GM12875 (cell line): ENCODE measurements at regions not wholly inside any gene's neighbourhood (a gene's known extent, or its start where the extent isn't known, plus 50 kb on each side); places are given as distances from the start of the nearest gene placed in this dataset.

Source experiments
- H3K4me3 ChIP-seq: one replicate; pipeline ENCODE4 v1.5.1; 2011; ENCODE audit warnings: low read depth, low read length, control low read depth
- CTCF ChIP-seq: IDR thresholded peaks from 2 replicates; pipeline ENCODE4 v1.5.1; 2011; ENCODE audit warnings: low read depth, mild to moderate bottlenecking, control low read depth, inconsistent platforms, low read length, moderate library complexity, borderline replicate concordance; ENCODE audit not compliant: insufficient read depth

DNA sequence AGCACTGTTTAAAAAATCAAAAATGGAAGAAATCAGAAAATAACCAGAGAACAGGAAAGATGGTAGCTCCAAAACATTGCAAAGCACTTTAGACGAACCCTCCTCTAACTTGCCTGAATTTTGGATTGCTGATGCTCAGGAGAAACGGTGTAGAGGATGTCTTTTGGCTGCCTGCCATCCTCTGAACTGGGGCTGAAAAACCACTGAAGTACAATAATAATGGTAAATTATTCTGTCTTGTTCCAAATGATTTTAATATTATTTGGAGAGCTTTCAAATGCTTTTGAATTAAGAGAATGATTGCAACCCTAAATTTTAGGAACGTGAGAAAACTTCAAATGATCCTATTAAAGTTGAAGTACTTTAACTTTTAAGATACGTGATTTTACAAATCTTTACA lies 167.3 kb upstream of the SLC13A1 start:
- no peak for TF ChIP-seq CTCF
- no peak overlapping the region for H3K4me3 ChIP-seq

DNA sequence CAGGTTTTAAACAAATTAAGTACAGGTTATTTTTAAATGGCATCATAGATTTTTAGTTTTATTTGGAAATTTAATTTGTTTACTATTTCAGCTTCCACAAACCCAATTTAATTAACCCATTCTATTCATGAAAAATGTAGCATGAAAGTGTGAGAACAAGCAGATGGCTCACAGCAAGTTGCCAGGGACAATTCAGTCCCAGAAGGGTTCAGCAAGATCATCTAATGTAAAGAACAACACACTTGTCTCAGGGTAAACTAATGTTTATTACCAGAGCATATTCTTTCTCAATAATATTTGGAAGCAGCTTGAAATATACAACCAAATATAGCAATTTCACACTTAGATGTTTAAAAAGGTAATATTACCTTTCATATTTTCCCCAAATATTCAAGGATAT lies 166.9 kb upstream of the SLC13A1 start:
- no peak overlapping the region for H3K4me3 ChIP-seq
- no peak for TF ChIP-seq CTCF

GRCh38 chr7:123360631-123361030 lies 160.9 kb upstream of the SLC13A1 start:
- TF ChIP-seq CTCF = no peak
- H3K4me3 ChIP-seq = no peak overlapping the region

DNA sequence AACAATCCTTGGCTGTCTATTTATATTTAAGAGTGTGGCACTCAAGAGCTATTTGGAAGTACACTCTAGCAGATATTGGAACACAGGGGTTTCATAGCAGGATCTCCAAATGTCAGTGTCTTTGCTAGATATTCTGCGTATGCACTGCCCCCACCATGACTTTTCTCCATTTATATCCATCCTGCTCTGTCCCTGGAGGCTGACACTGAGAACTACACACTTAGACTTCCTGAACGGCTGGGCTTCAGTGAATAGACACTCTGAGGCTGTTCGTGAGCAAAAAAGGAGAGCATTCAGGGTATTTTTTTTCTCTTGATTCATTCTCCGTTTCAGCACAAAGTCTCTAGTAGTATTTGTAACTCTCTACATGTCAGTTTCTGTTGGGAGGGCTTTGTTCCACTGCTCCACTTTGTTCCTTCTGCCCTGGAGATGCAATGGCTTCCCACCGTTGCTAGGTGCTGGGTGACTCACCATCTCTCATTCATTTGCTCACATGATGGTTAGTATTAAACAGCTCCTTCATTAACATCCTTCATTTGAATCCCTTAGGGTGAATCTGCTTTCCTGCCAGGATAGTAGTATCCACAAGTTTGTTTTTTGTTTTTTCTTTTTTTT lies 155.9 kb upstream of the SLC13A1 start:
- H3K4me3 ChIP-seq = no peak overlapping the region
- no peak for TF ChIP-seq CTCF

GRCh38 chr7:123352973-123353372 lies 153.2 kb upstream of the SLC13A1 start:
- TF ChIP-seq CTCF = no peak
- no peak overlapping the region for H3K4me3 ChIP-seq

DNA sequence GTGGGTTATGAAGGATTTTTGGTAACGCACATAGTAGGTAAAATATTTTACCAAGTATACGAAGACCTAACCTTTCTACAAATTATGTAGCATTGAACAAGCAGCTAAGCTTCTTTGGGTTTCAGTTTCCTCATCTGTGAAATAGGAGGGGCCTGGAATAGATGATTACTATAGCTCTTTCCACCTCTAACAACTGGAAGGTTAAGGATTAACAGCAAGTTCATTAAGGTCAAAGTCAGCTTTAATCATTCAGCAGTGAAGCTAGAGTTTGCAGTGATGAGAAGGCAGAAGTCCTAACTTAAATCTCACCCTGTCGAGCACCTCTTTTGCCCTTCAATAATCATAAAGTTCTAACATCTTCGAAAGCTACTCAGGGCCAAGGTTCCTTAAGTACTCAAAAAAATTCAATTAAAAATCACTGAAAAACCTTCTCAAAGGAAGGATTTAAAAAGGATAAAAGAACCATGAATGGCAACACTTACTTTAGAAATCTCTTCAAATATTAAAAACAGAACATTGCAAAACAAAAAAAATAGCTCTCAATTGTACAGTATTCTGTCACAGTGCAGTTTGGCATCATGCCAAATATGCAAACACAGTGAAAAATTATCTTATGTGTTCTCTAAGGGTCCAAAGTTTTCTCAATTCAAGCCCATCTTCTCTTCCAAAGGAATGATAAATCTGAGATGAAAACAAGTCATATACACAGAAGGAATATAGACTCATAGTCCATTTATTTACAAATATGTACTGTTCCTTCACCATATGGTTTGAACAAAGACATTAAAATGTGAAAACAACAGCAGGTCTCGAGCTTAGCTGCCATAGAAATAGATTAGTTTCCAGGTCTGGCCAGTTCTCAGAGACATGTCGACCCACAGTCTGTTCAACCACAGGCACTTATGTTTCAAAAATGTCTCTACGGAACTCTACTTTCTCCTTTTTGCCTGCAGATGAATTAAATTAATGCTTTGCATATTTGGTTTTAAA lies 152.0 kb upstream of the SLC13A1 start:
- no peak for TF ChIP-seq CTCF
- no peak overlapping the region for H3K4me3 ChIP-seq
